NCI-H1694 treated with DMSO at 0.1 percent for 48 hours (cell line): ENCODE measurements at regions not wholly inside any gene's neighbourhood (a gene's known extent, or its start where the extent isn't known, plus 50 kb on each side); places are given as distances from the start of the nearest gene placed in this dataset.
"Not testable (repeated sequence)": the region's sequence is repeated elsewhere in the genome, so short reads cannot be mapped to it uniquely, and the experiment has no call there.

Experiments
- DNase-seq: peaks from one replicate; lab custom pipeline; 2025; lab: John Stamatoyannopoulos, UW

DNA sequence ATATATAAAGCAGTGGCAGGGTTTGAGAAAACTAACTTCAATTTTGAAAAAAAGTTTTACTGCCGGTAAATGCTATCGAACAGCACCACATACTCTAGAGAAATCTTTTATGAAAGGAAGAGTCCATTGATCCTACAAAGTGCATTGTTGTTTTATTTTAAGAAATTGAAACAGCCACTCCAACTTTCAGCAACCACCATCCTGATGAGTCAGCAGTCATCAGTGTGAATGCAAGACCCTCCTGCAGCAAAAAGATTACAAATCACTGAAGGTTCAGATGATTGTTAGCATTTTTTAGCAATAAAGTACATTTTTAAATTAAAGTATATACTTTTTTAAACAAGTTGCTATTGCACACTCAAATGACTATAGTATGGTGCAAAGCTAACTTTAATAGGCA lies 1017.7 kb upstream of the CRIM1 start:
- DNase-seq: no peak

DNA sequence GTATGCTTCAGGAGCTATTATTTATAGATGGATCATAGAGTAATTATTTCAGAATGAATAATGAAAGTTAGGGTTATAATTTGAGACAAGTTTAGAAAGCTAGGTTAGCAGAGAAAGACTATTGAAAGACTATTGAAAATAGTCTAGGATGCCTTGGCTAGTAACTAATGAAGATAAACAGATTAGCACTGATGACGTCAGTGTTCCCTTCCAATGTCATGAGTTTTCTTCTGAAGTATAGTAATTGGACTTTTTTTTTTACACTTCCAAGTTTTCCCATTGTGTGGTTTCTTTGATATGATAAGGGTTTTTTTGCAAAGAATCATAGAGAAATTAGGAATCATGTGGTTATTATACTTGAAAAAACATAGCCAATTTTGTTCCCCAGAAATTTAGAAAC lies 1041.5 kb upstream of the CRIM1 start:
- no peak for DNase-seq

DNA sequence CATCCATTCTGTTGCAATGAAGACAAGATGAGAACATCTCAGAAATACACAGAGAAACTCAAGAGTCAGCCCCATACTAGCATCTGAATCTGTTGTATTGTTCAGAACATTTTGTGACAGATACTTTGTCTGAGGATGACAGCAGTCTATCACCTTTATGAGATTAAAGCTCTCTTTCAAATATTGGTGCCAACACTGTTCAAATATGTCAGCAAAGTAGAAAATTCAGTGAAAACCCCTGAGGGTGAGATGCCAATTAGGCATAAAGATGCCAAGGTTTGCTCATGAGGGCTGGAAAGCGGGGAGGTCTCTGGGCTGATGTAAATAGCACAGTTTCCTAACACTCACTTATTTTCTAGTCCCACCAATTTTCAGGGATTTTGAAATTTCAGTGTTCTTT lies 1054.2 kb upstream of the CRIM1 start:
- DNase-seq: no peak

DNA sequence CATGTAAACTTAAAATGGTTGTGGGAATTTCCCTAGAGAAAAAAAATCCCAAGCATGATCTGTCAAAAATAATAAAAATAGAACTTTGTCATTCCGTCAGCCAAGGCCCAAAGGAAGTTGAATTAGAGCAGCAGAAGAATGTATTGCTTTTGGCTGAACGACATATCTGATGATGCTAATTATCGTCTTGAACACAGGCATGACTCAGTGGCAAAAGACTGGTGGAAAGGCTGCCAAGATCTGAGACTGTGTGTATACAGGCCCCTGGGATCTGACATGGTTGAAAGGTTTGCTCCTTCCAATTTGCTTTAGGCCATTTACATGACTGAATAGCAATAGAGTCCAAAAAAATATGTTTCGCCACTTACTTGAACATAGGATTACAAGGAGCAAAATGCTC lies 1057.1 kb upstream of the CRIM1 start:
- DNase-seq: no peak

DNA sequence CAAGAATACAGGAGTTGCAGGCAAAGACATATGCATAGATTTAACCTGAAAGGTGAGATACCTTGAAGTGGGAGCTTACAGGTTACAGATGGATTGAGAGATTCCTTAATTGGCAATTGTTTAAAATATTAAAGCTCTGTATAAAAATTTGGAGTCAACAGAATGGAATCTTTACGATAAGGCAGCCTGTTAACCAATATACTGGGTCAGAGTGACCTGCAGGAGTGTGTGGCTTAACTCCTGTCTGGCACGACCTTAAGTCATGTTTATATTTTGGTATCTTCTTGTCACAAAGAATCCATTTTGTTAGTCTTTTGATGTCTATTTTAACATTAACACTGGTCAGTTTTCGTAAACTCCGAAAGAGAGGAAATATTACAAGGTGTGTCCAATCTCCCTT lies 1058.2 kb upstream of the CRIM1 start:
- no peak for DNase-seq

DNA sequence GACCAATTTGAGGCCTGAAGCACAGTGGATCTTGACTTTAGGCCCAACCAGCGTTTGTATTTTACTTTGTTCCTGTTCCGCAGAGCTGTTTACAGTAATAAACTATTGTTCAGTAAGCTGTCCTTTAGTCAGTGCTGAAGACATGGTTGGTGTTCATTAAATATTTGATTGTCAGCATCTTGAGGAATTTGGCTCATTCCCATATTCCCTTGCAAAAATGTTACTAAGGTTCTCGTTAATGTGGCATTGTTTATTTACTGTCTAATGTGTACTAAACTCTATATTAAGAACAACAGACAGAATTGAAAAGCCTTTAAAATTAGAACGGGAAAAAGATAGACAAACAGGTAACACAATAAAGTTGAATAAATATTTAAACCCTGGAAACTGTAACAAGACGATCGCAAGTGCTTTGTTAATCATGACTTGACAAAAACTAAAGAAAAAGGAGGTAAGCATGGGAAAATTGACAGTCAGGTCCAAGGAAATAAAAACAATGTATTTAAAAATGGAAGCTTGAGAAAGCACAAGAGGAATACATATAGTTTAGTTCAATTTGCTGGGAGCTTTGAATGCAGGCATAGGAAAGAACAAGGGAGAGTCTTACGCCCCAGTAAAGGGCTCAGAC lies 1060.8 kb upstream of the CRIM1 start:
- no peak for DNase-seq

DNA sequence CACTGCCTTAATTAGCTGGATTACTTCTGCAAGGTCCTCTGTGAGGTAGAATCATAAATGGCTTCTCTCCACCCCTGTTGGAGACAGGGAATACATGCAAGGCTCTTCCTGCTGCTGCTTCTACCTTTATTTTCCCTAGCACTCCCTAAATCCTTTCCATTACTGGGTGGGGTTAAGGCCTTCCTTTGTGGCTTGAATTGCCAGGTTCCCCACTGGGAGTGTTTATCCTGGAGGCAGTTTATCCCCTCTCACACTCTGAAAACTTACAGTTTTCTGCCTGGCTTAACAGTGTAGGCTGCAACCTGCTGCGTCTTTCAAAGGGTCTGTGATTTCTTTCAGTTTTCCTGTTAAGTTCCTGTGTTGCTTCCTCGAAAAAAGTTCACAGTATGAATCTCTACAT lies 1062.3 kb upstream of the CRIM1 start:
- no peak for DNase-seq

DNA sequence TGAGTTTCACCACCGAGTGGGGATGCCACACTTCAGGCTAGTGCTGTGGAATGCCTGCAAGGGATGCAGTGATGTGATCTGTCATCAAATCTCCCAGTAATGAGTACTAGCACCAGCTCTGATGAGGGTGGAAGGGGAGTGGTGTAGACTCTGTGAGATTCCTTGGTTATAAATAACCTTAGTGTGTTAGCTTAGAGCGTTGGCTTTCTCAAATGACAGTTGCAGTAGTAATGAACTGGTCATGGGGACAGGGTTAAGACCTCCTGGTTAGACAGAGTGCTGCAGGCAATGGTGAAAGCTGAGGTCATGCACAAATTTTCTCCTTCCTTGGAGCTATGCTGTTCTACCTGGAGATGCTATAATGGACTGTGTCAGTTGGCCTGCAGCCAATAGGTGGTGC lies 1063.4 kb upstream of the CRIM1 start:
- no peak for DNase-seq

DNA sequence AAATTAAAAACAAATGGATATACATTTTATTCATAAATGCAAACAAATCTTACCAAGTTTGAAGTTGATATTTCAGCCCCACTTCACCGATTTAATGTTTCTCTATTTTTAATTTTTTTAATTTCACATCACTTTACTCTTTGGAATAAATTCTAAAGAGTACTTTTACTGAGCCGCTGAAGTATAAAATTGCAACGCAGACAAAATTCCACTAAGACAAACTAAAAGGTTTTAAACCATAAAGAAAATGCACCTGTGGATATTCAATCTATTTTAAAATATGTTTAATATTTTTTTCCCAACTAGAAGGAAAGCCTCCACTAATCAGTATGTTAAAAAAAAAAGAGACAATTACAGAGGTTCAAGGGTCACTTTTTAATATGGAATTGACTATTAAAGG lies 1073.9 kb upstream of the CRIM1 start:
- DNase-seq: no peak

DNA sequence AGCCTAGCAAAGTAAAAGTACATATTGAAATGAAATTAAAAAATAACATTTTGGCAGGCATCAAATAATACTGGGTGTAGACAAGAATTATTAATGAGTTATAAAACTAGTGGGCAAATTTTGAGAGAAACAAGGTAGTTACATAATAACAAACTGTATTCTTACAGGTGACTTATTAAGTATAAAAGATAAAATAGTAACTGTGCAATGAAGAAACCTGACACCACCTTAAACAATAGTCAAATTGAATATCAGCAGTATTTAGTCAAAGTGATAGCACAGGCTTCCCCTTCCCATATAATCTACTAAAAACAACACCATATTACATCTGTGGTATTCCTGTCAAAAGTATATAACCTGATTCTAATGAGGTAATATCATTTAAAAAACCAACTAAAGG lies 1099.8 kb upstream of the CRIM1 start:
- DNase-seq: no peak

DNA sequence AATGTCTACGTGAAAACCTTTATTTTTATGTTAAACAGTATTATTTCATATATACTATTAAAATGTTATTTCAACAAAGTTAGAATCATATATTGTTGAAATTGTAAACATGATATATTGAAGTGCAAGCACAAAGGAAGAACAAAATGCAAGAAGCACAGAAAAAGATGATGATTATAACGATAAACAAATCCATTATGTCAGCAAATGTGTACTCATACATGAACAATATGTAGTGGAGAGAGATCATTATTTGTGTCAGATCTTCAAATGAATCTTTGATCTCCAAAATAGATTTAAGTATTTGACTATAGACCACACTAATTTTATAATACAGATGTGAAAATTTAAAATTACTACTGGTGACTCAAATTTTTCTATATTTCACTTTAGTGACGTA lies 1104.4 kb upstream of the CRIM1 start:
- no peak for DNase-seq

DNA sequence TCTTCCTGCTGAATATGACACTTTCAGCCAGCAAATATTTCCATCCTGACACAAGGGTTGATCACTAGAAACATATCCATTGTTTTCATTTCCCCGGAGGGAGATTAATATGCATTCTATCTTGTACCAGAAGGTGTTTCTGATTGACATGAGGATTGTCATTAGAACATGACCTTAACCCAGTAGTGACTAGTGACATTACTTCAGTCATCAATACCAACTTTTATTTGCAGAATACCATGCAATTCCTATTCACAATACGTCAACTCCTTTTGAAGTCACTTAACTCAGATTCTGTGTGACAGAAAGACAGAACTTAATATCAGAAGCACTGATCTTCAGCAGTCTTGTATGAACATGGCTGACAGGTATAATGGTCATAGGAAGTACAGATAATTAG lies 1108.9 kb upstream of the CRIM1 start:
- DNase-seq: no peak

DNA sequence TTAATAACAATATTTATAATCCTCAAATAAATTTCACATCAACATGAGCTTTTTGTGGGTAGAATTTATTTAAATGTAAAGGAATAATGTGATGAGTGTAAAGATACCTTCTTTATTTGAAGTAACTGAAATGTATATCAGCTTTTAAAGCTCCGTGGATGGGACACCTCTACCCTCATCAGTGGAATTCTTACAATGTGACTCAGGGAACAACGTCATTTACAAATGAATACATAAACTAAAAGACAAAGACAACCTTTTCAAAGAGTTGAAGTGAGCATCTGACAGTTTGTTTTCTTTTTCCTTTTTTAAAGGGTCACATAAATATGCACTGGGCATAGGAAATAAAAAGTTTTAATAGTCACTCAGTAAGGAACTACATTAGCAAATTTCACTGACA lies 1127.0 kb upstream of the CRIM1 start:
- no peak for DNase-seq

DNA sequence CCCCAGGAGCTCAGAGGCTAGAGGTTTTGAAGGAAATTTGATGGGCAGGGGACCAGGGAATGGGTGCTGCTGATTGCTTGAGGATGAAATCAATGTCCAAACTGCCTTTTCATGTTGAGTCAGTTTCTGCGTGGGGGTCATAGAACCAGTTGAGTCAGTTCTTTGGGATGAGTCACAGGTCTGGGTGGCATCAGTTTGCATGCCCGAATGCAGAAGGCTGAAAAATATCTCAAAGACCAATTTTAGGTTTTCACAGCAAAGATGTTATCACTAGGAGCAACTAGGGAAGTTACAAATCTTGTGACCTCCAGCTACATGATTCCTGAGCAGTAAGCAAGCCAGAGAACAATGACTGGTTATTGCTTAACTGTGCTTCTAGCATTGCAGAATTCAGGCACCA lies 1135.1 kb upstream of the CRIM1 start:
- DNase-seq: no peak

DNA sequence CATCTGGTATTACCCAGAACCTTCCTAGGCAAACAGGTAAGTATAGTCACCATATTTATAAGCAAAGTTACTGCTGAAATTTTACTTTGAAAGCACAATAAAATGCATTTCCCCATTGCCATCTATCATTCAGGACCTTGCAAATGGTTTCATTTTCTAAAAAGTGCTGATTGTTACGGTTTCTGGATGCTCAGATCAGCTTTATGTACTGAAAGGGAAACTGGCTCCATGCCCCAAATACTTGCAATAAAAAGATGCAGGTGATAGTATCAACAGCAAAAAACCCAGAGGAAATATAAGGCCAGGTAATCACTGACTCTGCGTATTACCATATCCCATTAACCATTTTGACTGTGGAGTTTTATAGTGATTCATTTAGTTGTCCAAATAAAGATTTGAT lies 1150.7 kb upstream of the CRIM1 start:
- no peak for DNase-seq

DNA sequence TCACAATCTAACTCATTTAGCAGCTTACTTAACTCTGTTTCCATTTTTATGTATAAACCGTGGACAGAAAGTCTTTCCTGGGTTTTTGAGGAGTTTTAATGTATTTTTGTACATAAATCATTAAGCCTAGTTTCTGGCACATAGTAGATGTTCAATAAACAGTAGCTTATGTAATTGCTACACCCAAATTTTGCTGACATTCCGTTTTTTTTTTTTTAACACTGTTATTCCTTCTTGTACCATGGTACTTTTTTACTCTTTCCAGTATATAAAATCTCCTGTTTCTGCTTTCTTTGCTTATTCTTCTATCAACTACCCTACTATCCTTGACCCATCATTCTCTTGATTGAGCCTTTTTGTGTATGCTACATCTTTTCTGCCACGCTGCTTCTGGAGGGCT lies 1151.3 kb upstream of the CRIM1 start:
- DNase-seq: no peak

DNA sequence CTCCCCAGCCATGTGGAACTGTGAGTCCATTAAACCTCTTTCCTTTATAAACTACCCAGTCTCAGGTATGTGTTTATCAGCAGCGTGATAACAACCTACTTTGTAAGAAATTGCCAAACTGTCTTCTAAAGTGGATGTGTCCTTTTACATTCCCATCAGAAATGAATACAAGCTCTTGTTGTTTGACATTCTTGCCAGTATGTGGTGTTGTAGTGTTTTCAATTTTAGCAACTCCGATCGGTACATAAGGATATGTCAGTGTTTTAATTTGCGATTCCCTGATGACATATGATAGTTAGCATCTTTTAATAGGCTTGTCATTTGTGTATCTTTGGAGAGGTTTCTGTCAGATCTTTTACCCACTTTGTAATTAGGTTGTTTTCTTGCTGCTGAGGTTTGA lies 1156.3 kb upstream of the CRIM1 start:
- DNase-seq: peak; percentile 11

DNA sequence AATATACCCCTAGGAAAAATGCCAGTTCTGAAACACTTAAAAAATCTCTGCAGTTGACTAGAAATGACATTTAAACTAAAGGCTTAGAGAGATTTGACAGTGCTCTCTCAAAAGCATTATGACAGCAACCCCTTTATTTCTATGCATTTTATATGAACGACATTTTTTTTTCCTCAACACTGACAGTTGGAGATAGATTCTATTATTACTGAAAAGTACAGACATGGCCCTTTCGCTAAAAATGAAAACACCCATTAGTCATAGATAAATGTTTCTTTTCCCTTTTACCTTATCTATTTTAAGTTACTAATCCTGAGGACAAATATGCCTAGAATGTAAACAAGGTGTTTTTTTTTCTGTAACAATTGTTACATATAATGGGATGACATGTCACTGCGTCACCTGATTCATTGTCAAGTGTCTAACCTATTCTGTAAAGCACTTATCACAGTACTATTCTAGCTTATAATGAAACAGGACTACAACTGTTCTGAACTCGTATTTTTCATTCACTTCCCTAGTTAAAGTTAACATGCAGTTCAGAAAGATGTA lies 1169.6 kb upstream of the CRIM1 start:
- DNase-seq: no peak

DNA sequence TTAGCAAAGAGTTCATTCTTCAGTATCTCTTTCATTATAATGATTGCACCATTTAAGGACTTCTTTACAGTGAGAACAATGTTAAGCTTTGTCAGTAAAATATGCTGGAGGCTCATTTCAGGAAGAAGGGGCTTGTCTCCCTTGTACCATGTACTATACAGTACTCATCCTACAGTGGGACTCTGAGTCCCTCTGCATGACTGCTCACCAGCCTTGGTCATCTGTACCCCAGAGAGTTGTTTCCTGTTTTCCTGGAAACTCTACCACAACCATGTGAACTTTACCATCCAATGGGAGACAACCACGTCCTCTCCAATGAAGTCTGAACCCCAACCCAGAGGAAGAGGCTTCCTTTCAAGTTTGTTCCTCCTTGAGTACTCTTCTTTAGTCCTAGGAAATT lies 1171.1 kb upstream of the CRIM1 start:
- DNase-seq: no peak

DNA sequence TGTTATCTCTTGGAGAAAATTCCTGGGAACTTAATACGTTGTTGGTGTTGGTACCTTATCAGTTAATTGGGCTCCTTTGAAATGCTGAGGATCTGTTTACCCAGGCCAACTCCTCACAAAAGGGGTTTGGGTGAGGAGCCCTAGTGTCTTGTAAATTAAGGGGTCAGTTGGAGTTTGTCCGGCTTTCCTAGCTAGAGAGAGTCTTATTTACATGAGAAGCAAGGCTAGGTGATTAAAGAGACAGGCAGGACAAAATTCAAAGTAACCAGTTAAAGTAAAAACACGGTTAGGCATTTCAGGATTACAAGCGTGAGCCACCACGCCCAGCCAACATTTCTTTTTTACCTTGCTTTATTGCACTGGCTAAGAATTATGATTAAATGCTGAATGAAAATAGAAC lies 1178.9 kb upstream of the CRIM1 start:
- not testable (repeated sequence) for DNase-seq

DNA sequence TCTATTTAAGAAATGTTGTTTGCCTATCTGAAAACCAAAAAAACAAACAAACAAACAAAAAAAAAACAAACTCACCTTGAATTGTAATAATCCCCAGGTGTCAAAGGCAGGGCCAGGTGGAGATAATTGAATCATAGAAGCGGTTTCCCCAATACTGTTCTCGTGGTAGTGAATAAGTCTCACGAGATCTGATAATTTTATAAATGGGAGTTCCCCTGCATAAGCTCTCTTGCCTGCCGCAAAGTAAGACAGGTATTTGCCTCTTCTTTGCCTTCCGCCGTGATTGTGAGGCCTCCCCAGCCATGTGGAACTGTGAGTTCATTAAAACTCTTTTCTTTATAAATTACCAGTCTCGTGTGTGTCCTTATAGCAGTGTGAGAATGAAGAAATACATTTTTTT lies 1180.7 kb upstream of the CRIM1 start:
- DNase-seq: no peak

DNA sequence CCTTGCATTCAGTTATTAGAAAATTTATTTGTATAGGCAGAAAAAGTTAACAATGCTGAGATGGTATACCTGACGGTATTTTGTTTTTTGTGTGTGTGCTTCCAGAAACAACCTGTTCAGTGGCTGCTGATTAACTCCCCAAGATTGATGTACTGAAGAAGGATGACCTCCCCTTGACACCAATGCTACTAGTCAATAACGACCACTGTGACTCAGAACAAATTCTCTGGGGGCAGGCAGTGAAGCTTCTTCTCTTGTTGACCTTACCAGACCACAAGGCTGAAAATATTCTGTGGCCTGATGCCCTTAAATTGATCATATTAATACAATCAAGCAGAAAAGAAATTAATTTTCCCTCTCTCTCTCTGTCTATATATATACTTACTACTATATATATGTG lies 1182.9 kb upstream of the CRIM1 start:
- DNase-seq: no peak

DNA sequence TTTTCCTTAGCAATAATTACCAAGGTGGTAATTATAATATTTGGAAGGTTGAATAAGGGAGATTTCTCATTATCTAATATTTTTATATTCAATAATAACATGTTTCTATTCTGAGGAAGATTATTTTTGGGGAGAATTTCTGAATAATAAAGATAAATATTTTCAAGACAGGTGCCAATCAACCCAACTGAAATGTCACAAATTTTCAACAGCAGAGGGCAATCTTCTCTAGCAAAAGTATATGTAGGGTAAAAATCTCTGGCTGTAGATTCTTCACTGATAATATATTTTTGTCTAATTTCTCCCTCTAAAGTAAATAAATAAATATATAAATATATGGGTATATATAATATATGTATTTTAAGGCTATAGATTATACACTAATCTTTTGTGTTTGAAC lies 1187.2 kb upstream of the CRIM1 start:
- DNase-seq: no peak

DNA sequence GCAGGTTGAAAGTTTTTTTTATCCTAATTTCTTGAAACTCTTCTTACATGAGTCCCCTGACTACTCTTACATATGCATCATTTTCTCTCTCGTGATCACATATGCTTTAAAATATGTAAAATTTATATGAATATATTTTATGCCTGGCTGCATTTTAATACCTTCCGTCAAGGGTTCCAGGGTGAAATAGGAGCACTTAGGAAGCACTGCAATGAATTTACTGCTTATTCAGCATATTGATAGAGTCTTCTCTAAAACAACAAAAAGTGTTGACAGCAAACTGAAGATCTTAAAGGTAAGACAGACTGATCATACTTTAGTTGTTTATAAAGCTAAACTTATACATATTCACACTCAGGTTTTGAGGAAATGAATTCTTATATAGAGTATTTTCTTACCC lies 1191.6 kb upstream of the CRIM1 start:
- no peak for DNase-seq

DNA sequence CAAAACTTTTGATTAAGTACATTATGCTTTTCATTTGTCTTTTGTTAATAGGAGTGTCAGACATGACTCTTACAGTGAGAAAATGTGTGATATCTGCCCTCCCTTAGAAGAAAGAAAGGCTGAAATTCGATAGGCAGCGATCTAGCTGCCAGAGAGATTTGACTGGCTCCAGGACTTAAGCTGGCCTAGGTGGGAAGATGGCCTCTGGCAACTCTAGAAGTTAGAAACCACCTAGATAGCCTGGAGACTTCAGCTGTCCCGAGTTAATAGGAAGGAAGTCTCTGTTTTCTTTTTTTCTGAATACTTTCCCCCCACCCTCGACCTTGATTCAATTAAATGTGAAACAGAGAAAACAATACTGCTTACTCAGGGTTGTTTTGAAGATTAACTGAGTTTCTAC lies 1194.7 kb upstream of the CRIM1 start:
- no peak for DNase-seq
